Prostate gland (tissue), 2 donors: ENCODE measurements at regions not wholly inside any gene's neighbourhood (a gene's known extent, or its start where the extent isn't known, plus 50 kb on each side); places are given as distances from the start of the nearest gene placed in this dataset.

Experiments used
- POLR2A ChIP-seq: fragments of 450-650 bp; IDR thresholded peaks from one replicate; pipeline ENCODE4 v1.6.1; 2016; ENCODE audit warnings: antibody characterized with exemption, mild to moderate bottlenecking
- POLR2AphosphoS5 ChIP-seq: sonication (generic); formaldehyde crosslinking; IDR thresholded peaks from one replicate; pipeline ENCODE4 v1.6.1; 2017; ENCODE audit warnings: antibody characterized with exemption
- TF ChIP-seq, protein P1 (sequence below), 4 experiments: fragments of 200-600 bp in 2 of 4; fragments of 450-650 bp in 2 of 4; sonication (generic) in 2 of 4; IDR thresholded peaks; 1 replicate in 3 of 4; 2 replicates in 1 of 4; pipeline ENCODE4 v1.5.1; 2016 to 2019; ENCODE audit warnings: antibody characterized with exemption in 4 of 4, mild to moderate bottlenecking in 2 of 4, moderate library complexity in 2 of 4

DNA sequence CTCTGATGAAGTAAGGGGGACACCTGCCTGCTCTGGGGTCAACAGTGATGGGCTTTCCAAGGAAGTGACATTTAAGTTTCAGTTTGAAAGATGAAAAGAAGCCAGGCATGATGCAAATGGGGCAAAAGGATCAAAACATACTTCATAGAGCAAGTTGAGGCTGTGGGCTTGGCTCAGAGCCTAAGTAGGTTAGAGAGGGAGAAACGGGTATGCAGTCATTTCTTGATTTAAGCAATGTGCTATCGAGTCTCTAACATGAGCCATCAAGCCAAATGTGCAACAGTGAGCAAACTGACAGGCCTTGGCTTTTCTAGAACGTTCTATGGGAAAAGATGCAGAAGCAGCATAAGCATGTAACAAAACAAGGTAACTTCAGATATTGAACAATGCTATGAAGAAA is 80.6 kb downstream of the ADRB2 start:
- no peak for TF ChIP-seq POLR2A
- TF ChIP-seq, protein P1, sequence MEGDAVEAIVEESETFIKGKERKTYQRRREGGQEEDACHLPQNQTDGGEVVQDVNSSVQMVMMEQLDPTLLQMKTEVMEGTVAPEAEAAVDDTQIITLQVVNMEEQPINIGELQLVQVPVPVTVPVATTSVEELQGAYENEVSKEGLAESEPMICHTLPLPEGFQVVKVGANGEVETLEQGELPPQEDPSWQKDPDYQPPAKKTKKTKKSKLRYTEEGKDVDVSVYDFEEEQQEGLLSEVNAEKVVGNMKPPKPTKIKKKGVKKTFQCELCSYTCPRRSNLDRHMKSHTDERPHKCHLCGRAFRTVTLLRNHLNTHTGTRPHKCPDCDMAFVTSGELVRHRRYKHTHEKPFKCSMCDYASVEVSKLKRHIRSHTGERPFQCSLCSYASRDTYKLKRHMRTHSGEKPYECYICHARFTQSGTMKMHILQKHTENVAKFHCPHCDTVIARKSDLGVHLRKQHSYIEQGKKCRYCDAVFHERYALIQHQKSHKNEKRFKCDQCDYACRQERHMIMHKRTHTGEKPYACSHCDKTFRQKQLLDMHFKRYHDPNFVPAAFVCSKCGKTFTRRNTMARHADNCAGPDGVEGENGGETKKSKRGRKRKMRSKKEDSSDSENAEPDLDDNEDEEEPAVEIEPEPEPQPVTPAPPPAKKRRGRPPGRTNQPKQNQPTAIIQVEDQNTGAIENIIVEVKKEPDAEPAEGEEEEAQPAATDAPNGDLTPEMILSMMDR (IDR thresholded peaks at IDR 0.05), result no peak
- TF ChIP-seq POLR2AphosphoS5, result no peak
